HL-60 (cell line): ENCODE measurements at regions not wholly inside any gene's neighbourhood (a gene's known extent, or its start where the extent isn't known, plus 50 kb on each side); places are given as distances from the start of the nearest gene placed in this dataset.

Experiments
- DNase-seq, 2 experiments: peaks; one replicate each; pipeline ENCODE4 v3.0.0-alpha.2; 2010 to 2020; ENCODE audit warnings: low read depth in 1 of 2, low spot score in 1 of 2
- H3K27ac ChIP-seq: fragments of 250-450 bp; sonication (Bioruptor Pico); replicated peaks from 2 replicates; pipeline ENCODE4 v1.5.1; 2020; ENCODE audit warnings: mild to moderate bottlenecking, moderate library complexity
- H3K27me3 ChIP-seq: fragments of 250-450 bp; sonication (Bioruptor Pico); 2 replicates; pipeline ENCODE4 v1.5.1; 2021; ENCODE audit warnings: mild to moderate bottlenecking, moderate library complexity; ENCODE audit not compliant: insufficient read depth, poor library complexity, severe bottlenecking
- H3K4me3 ChIP-seq: replicated peaks from 2 replicates; pipeline ENCODE4 v1.5.1; 2011; ENCODE audit warnings: mild to moderate bottlenecking, control low read depth, low read length; ENCODE audit not compliant: insufficient read depth
- GABPA ChIP-seq: IDR thresholded peaks from 2 replicates; pipeline ENCODE4 v1.6.1; 2012; ENCODE audit warnings: low read depth
- POLR2AphosphoS5 ChIP-seq: IDR thresholded peaks from 2 replicates; pipeline ENCODE4 v1.6.1; 2012; ENCODE audit warnings: low read depth
- REST ChIP-seq: IDR thresholded peaks from 2 replicates; pipeline ENCODE4 v1.6.1; 2012; ENCODE audit warnings: low read depth; ENCODE audit not compliant: insufficient replicate concordance
- SPI1 ChIP-seq: IDR thresholded peaks from 2 replicates; pipeline ENCODE4 v1.6.1; 2012; ENCODE audit warnings: low read depth, mild to moderate bottlenecking, borderline replicate concordance
- TF ChIP-seq, protein P1 (sequence below): IDR thresholded peaks from one replicate; pipeline ENCODE4 v1.5.1; 2011; ENCODE audit warnings: low read length, control low read depth, inconsistent platforms; ENCODE audit not compliant: insufficient read depth

- no peaks in the 10 kb centered on the region for H3K27me3 ChIP-seq
- H3K27ac ChIP-seq: no peak overlapping the region
- DNase-seq: no peak
- TF ChIP-seq GABPA: no peak
- TF ChIP-seq SPI1: no peak
- no peak for TF ChIP-seq REST
- TF ChIP-seq POLR2AphosphoS5: no peak
- TF ChIP-seq, protein P1, sequence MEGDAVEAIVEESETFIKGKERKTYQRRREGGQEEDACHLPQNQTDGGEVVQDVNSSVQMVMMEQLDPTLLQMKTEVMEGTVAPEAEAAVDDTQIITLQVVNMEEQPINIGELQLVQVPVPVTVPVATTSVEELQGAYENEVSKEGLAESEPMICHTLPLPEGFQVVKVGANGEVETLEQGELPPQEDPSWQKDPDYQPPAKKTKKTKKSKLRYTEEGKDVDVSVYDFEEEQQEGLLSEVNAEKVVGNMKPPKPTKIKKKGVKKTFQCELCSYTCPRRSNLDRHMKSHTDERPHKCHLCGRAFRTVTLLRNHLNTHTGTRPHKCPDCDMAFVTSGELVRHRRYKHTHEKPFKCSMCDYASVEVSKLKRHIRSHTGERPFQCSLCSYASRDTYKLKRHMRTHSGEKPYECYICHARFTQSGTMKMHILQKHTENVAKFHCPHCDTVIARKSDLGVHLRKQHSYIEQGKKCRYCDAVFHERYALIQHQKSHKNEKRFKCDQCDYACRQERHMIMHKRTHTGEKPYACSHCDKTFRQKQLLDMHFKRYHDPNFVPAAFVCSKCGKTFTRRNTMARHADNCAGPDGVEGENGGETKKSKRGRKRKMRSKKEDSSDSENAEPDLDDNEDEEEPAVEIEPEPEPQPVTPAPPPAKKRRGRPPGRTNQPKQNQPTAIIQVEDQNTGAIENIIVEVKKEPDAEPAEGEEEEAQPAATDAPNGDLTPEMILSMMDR: no peak
- H3K4me3 ChIP-seq: no peak overlapping the region
Observed at GRCh38 chr13:33616130-33616529, 201.8 kb upstream of the RFC3 start.

GRCh38 chr13:33617055-33617454, 200.9 kb upstream of the RFC3 start:
- Histone ChIP-seq H3K27me3 (no peaks in the 10 kb centered on the region), H3K4me3 (no peak overlapping the region), H3K27ac (no peak overlapping the region)
- DNase-seq: no peak
- TF ChIP-seq REST (no peak), POLR2AphosphoS5 (no peak), GABPA (no peak), SPI1 (no peak)
- TF ChIP-seq, protein P1: no peak

DNA sequence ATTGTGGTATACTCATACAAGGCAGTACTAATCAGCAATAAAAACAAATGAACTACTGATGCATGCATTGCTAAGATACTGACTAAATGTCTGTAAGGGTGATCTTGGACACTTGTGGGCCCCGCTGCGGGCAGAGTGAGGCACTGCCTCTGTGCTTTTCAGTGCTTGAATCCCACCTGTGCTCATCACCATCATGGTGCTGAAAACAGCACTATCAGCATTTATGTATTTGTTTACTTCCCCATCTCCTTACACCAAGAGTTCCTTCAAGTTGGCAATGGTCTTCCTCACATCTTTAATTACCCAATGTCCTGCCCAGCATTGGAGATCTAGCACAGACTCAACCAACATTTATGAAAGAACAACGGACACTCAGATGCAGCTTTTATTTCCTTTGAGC, 193.7 kb upstream of the RFC3 start:
- no peak for DNase-seq
- TF ChIP-seq POLR2AphosphoS5: no peak
- no peak for TF ChIP-seq SPI1
- TF ChIP-seq GABPA: no peak
- TF ChIP-seq REST: no peak
- TF ChIP-seq, protein P1: no peak
- no peaks in the 10 kb centered on the region for H3K27me3 ChIP-seq
- H3K4me3 ChIP-seq: no peak overlapping the region
- no peak overlapping the region for H3K27ac ChIP-seq
